GM21423 (cell line): ENCODE measurements at regions not wholly inside any gene's neighbourhood (a gene's known extent, or its start where the extent isn't known, plus 50 kb on each side); places are given as distances from the start of the nearest gene placed in this dataset.
"Not testable (repeated sequence)": the region's sequence is repeated elsewhere in the genome, so short reads cannot be mapped to it uniquely, and the experiment has no call there.

Experiments
- ATAC-seq: cut with Tn5 transposase; IDR thresholded peaks from one replicate; pipeline ENCODE4 v1.9.1; 2021; ENCODE audit warnings: mild to moderate bottlenecking, moderate library complexity; ENCODE audit not compliant: unreplicated experiment

DNA sequence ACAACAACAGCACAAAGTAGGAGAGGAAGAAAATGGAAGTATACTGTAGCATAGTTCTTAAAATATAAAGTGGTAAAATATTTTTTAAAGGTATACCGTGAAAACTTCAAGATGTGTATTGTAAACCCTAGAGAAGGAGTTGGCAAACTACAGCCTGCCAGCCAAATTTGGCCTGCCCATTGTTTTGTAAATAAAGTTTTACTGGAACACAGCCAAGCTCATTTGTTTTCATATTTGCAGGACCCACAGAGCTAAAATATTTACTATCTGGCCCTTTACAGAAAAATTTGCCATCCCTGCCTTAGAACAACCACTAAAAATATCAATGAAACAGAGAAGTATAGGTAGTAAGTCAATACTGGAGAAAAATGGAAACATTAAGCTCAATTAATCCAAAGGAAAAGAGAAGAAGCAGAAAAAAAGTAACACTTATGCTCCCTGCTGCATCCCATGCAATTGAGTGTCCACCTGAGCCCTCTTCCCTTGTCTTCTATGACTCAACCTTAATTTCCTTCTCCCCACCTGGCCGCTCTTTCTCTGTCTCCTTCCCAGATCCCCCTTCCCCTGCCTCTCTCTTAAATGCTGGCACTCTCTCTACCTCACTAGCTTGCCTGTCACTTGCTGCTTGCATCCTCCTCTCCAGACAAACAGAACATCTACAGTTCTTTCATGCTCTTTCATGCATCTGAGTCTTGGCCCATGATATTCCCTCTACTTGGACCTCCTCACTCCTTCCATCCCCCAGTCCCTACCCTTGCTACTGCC is 50.6 kb upstream of the FER start:
- no peak for ATAC-seq

DNA sequence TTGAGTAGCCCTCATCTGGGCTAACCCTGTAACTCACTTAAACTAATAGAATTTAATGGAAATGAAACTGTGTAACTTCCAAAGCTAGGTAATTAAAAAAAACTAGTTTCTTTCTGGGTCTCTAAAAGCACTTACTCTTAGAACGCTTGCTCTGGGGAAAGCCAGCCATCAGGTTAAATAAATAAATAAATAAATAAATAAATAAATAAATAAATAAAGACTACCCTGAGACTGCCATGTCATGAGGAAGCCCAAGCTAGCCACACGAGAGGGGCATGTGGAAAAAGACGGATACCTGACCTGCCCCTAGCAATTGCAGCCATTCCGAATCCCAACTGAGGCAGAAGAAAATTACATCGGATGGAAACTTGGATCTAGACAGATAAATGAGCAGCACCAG is 51.3 kb upstream of the FER start:
- ATAC-seq: no peak

DNA sequence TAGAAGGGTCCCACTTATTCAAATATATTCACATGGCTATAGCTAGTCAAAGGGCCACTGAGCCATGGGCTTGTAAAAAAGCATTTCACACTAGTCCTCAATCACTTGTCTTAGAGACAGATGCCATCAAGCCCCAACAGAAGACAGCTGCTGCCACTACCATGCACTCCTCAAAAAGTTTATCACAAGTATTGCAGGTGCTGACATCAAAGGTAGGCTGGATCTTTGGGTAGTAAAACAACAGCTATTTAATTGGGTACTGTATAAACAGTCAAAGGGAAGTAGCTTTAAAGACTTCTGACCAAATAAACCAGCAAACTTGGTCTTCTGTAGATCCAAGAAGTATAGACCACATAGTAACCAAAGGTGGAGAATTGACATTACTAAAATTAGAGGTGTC is 59.2 kb upstream of the FER start:
- no peak for ATAC-seq

DNA sequence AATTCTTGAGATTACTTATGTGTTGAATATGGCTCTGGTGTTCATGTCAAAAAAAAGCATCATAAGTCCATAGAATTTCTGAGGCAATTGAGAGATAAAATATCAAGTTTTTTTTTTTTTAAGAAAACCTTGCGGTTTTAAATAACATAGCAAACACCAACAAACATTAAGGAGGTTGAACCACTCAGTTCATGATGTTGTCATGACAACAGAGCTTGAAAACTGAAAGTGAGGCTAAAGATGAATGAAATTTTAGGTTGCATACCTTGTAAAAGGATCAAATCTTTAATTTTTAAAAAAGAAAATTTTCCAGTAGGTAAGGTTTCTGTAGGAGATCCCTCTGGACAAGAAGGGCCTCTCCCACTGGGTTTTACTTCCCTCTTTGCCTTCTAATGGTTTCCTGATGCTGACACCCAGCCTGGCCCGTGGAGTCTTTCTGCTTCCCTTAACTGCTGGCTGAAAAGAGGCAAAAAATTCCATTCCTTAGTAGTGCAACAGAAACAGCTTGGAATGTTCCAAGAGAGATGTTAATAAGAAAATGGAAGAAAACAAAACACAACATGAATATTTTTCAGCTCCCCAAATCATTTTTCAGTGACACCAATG is 60.0 kb upstream of the FER start:
- no peak for ATAC-seq

- no peak for ATAC-seq
Observed at GRCh38 chr5:108686676-108687075, 61.0 kb upstream of the FER start.

- not testable (repeated sequence) for ATAC-seq
Observed at GRCh38 chr5:108685448-108686216, 62.1 kb upstream of the FER start.

- ATAC-seq: peak; percentile 94
Observed at GRCh38 chr5:108681079-108681921, 66.4 kb upstream of the FER start.

DNA sequence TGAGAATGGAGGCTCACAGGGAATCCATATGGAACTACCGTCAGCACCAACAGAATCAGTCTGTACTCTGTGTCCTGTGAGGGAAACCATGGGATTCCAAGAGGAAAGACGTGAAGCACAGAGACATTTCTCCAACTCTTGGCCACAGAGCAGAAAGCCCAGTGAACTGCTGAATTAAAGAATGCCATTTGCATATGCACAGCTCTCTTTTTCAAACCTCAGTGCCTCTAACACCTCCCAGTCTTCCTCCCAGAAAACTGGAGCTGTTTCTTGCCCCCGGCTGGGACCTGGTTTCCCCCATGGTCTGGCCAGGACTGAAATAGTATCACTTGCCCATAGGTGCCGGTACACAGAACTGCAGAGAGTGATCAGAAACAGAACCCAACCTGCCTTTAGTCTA is 69.6 kb upstream of the FER start:
- ATAC-seq: no peak

- ATAC-seq: no peak
Observed at GRCh38 chr5:108675736-108676135, 72.0 kb upstream of the FER start.

DNA sequence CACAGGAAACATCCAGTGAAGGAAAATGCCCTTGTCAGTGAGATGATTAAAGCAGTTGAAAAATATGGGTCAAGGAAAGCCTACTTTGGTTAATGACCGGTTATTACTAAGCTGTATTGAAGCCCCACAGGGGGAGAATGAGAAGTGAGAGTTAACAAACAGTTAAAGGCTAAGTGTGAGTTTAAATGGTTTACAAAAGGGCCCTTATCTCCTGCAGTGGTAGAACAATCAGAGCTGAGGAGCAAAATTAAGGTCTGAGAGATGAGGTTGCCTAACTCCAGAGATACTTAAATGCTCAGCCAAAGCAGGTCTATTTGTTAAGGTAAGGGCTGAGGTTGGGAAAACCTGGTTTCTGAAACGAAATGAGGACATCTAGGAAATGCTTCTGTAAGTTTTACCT is 75.1 kb upstream of the FER start:
- no peak for ATAC-seq

DNA sequence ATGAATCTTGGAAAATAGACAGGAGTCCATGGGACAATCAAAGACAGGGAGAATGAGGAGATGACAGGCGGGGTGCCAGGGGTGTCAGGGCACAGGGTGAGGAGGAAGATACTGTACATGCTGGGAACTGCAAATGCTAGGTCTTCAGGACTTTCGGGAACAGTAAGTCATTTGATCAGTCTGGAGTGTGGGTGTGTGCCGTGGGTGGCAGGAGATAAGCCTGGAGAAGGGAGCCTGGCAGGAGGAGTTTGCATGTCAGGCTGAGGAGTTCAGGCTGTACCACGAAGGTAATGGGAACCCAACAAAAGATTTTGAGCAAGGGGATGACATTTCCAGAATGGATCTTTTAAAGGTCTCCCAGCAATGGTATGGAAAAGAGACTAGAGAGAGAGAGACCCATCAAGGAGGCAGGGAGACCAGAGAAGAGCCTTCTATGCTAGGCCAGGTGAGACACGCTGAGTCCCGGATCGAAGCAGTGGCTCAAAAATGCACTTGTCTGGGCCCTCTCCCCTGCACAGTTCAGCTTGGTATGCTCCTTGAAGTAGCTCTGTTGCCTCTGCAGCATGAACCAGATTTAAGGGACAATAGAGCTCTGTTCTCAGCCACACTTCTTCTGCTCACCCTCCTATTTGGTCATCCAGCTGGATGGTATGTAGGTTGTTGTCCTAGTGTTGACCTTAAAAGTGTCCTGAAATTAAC is 77.0 kb upstream of the FER start:
- ATAC-seq: no peak

DNA sequence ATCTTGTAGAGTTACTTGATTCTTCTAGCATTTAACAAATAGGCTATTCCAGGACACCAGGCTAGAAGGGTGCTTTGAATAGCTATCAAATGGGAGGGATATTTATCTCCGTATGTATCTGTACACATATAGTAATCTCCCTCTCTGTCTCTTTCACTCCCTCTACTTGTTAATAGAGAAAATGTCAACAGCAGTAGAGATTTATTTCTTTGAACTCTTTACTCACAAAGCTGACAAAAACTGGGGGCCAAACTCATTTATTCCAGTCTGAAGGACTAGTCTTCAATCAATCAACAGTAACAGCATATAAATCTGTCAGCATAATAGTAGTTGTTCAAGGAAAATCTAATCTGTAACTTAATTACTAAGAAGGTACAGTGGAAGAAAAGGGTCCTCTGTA is 78.2 kb upstream of the FER start:
- ATAC-seq: no peak

- no peak for ATAC-seq
Observed at GRCh38 chr5:108661590-108662219, 86.0 kb upstream of the FER start.

DNA sequence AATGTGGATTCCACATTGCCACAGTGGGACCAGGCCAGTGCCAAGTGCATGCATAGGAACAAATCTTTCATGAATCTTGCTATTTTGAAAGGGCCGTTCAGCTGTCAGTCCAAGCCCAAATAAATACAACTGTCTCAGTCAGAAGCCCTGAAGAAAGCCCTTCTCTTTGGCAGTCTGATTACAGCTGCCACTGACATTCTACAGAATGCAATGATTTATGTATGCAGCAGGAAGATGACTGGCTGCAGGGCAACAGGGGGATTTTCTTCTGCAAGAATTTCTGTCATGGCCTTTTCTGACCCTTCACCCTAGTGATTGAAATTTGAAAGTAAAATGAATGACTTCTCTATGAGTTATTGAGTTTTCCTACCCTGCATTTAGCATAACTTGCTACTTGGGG is 86.7 kb upstream of the FER start:
- ATAC-seq: no peak

DNA sequence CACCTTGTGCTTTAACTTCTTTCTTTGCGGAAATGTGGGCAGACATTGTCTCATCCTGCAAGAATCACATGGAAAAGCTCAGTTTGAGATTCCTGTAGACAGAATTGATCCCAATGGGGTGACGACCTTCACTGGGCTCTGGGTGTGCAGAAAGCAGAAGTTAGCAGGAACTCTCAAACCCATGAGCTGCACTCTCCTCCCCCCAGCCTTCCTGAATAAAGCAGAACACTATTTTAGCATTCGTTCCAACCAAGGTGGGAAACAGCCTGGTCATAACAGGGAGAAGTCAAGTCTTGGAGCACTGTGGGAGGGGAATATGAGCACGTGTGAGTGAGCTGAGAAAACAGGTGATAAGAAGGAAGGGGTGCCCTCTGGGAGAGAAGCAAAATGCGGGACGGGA is 87.4 kb upstream of the FER start:
- ATAC-seq: no peak

DNA sequence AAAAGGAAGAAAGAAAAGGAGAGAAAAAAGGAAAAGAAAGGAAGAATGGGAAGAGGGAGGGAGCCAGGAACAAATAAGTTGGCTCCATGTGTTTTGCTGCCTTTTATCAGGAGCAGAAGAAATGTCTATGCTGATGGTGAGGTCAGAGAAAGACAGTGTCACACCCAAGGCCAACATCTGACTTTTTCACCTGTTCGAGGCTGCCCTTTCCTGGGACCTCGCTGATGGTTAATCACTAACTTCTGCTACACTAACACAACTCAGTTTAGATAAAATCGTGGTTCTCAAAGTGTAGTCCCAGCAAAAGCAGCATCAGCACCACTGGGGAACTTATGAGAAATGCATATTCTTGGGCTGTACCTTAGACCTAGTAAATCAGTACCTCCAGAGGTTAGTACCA is 88.2 kb upstream of the FER start:
- no peak for ATAC-seq

- no peak for ATAC-seq
Observed at GRCh38 chr5:108655750-108656450, 91.8 kb upstream of the FER start.

DNA sequence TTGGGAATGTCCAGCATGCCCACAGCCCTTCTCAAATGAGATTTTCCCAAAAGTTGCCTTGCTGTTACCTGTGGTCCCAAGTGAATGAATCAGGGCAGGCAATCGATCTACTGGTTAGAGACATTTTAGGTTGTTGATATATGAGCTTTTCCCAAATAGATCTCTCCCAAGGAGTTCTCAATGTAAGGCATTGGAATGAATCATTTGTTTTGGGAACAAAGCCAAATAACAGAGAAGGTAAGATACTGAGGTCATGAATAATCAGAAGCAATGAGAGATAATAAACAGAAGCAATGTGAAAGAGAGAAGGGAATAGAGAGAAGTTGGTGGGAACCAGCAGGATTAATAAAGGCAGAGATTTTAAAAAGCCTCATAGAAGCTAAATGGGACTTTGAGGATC is 93.6 kb upstream of the FER start:
- no peak for ATAC-seq

GRCh38 chr5:108653201-108653600 is 94.5 kb upstream of the FER start:
- no peak for ATAC-seq

- no peak for ATAC-seq
Observed at GRCh38 chr5:108650997-108651396, 96.7 kb upstream of the FER start.
